LNCAP (cell line): ENCODE measurements at regions not wholly inside any gene's neighbourhood (a gene's known extent, or its start where the extent isn't known, plus 50 kb on each side); places are given as distances from the start of the nearest gene placed in this dataset.

ENCODE experiments used
- CTCF ChIP-seq: fragments of 450-650 bp; IDR thresholded peaks from 2 replicates; pipeline ENCODE4 v1.5.1; 2017; ENCODE audit warnings: mild to moderate bottlenecking

- TF ChIP-seq CTCF = no peak; the same call in 1 of the 2 replicates
Measured at GRCh38 chr12:92603741-92604432, 98.9 kb upstream of the PLEKHG7 start.

- no peak for TF ChIP-seq CTCF
Measured at GRCh38 chr12:92602930-92603623, 99.7 kb upstream of the PLEKHG7 start.

GRCh38 chr12:92602476-92602875, 100.3 kb upstream of the PLEKHG7 start:
- no peak for TF ChIP-seq CTCF

GRCh38 chr12:92601680-92602079, 101.1 kb upstream of the PLEKHG7 start:
- no peak for TF ChIP-seq CTCF

- TF ChIP-seq CTCF = no peak
Measured at GRCh38 chr12:92601176-92601575, 101.6 kb upstream of the PLEKHG7 start.

- TF ChIP-seq CTCF = no peak
Measured at GRCh38 chr12:92600052-92600451, 102.7 kb upstream of the PLEKHG7 start.

GRCh38 chr12:92597997-92598396, 104.8 kb upstream of the PLEKHG7 start:
- TF ChIP-seq CTCF = no peak
